ENCODE measurements at regions not wholly inside any gene's neighbourhood (a gene's known extent, or its start where the extent isn't known, plus 50 kb on each side); places are given as distances from the start of the nearest gene placed in this dataset.
"Not testable (repeated sequence)": the region's sequence is repeated elsewhere in the genome, so short reads cannot be mapped to it uniquely, and the experiment has no call there.

- no peak for DNase-seq
Measured at GRCh38 chr2:106288873-106289272, 94.8 kb upstream of the UXS1 start.

- DNase-seq = no peak
Measured at GRCh38 chr2:106285237-106285829, 91.2 kb upstream of the UXS1 start.

- no peak for DNase-seq
Measured at GRCh38 chr2:106284691-106285202, 90.6 kb upstream of the UXS1 start.

- DNase-seq = no peak
Measured at GRCh38 chr2:106284255-106284654, 90.2 kb upstream of the UXS1 start.

GRCh38 chr2:106283228-106284152, 89.4 kb upstream of the UXS1 start:
- DNase-seq = not testable (repeated sequence)

- DNase-seq = no peak
Measured at GRCh38 chr2:106282462-106283170, 88.5 kb upstream of the UXS1 start.

- not testable (repeated sequence) for DNase-seq
Measured at GRCh38 chr2:106281907-106282430, 87.9 kb upstream of the UXS1 start.

GRCh38 chr2:106280722-106281446, 86.8 kb upstream of the UXS1 start:
- no peak for DNase-seq

GRCh38 chr2:106280224-106280623, 86.1 kb upstream of the UXS1 start:
- DNase-seq = no peak

GRCh38 chr2:106278112-106278876, 84.2 kb upstream of the UXS1 start:
- DNase-seq = no peak

- no peak for DNase-seq
Measured at GRCh38 chr2:106277426-106277825, 83.3 kb upstream of the UXS1 start.

GRCh38 chr2:106275971-106276370, 81.9 kb upstream of the UXS1 start:
- no peak for DNase-seq

- no peak for DNase-seq
Measured at GRCh38 chr2:106274668-106275067, 80.6 kb upstream of the UXS1 start.

GRCh38 chr2:106272216-106272807, 78.2 kb upstream of the UXS1 start:
- no peak for DNase-seq

- DNase-seq = no peak
Measured at GRCh38 chr2:106270471-106270891, 76.4 kb upstream of the UXS1 start.

- DNase-seq = no peak
Measured at GRCh38 chr2:106269591-106270291, 75.6 kb upstream of the UXS1 start.

GRCh38 chr2:106267997-106268396, 73.9 kb upstream of the UXS1 start:
- DNase-seq = no peak

- DNase-seq = no peak
Measured at GRCh38 chr2:106261871-106262321, 67.8 kb upstream of the UXS1 start.

GRCh38 chr2:106258859-106259258, 64.8 kb upstream of the UXS1 start:
- not testable (repeated sequence) for DNase-seq

- no peak for DNase-seq
Measured at GRCh38 chr2:106257830-106258229, 63.7 kb upstream of the UXS1 start.

Data from fibroblast of skin of abdomen (primary cell).